HG02571 (cell line): ENCODE measurements at regions not wholly inside any gene's neighbourhood (a gene's known extent, or its start where the extent isn't known, plus 50 kb on each side); places are given as distances from the start of the nearest gene placed in this dataset.

ENCODE experiments used
- ATAC-seq: cut with Tn5 transposase; IDR thresholded peaks from one replicate; pipeline ENCODE4 v1.9.1; 2021; ENCODE audit warnings: mild to moderate bottlenecking, moderate library complexity; ENCODE audit not compliant: unreplicated experiment

DNA sequence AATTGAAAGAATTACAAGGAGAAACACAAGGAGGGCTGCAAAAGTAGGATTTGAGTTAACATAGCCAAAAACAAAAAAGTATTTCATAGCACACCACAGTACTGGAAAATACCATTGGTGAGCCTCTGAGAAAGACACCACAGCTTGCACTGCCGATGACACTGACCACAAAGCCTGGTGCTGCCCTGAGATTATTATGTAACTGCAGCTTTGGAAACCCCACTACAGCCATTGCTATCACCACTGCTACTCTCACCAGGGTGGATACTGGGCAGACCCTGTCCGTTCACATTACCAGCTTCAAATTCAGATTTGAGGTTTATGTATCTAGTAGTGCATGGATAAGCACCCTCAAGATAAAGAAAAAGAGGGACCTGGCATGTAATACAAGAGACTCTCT is 1246.7 kb upstream of the SORCS1 start:
- no peak for ATAC-seq

DNA sequence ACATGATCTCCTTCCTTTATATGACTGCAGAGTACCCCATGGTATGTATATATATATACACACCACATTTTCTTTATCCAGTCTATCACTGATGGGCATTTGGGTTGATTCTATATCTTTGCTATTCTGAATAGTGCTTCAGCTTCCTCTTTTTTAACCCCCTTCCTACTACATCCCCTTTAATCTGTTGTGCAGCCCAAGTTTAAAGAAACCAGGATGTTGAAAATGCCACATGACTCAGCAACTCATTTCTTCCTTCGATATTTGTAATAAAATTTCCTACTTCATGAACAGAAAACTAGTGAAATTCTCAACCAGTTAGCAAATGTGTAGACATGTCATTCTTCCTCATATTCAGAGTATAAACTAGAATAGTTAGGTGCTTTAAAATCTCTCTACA is 1245.7 kb upstream of the SORCS1 start:
- no peak for ATAC-seq

DNA sequence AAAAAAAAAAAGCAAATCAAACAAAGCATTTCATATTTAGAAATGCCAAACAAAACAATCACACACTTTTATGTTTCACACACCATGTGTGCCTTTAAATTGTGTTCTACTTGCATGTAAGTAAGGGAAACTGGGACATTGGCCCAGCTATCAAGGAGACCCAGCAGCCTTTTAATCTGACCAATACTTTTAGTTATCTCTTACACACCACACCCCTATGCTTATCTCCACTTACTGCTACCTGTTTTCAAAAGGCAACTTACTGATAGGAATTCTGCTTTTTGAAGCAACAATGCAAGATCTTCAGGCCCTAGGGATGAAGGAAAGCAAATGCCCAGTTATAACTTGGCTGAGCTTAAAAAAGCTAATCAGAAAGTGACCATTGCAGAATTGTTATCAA is 1244.8 kb upstream of the SORCS1 start:
- no peak for ATAC-seq

DNA sequence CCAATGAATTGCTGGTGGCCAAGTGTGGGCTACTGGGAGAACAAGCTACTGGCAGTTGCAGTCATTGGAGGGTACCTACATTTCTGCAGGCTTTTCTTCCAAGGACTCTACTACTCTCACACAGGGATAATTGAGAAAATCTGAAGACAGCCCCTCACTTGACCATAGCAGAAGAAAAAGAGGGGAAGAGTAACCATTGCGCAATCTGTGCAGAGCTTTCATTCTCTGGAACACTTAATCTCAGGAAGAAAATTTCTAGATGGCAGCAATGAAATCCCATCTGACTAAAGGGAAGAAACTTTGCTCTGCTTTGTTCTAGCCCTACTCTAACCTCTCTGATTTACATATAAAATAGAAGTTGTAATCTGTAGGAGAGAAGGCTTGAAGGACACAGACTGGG is 1239.6 kb upstream of the SORCS1 start:
- ATAC-seq: no peak

DNA sequence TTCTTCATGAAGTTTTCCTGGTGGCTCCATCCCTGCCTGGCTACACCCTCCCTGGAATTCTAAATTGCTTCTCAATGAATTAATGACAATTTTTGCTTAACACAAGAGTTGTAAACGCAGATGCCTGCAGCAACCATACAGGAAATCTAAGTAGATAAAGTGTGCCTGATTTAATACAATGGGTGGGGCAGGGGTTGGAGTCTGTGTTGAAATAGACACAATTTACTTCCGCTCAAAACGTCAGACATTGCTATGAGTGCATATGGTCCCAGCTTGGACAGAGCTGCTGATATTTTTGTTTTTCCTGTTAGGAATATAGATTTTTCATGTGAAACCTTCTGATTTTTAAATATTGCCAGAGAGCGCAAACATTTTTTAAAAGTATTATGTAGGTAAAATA is 1235.0 kb upstream of the SORCS1 start:
- no peak for ATAC-seq

DNA sequence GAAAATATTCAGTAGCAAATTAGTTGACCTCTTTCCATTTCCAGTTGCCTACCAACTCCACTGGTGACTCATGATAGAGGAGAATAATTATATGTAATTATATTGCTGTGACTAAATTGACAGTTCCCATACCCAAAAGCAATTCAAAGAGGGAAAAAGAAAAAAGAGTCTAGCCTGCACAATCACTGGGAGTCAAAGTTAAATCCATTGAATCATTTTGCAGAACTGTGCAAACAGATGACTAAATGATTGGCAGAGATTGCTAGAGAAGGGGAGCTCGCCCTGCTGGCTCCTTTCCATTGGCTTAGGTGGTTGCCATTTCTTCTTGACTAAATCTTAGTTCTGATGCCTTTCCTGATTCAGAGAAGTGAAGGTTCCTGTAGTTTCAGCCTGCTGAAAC is 1228.6 kb upstream of the SORCS1 start:
- no peak for ATAC-seq

DNA sequence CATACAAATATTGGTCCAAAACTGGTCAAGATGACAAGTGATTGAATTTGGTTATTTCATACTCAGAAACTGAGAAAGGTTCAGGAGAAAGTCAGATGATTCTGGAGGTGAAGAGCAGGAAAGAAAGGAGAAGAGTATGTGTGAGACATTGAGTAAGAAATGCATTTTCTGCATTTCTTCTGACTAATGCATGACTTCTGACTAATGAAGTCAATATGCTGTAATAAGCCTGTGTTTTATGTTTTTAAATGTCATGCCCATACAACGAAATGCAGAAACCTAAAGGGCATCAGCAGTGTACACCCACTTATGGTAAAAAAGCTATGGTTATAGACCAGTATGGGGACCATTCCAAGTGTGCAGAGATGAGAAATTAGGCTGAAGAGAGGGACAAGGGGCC is 1227.8 kb upstream of the SORCS1 start:
- no peak for ATAC-seq

DNA sequence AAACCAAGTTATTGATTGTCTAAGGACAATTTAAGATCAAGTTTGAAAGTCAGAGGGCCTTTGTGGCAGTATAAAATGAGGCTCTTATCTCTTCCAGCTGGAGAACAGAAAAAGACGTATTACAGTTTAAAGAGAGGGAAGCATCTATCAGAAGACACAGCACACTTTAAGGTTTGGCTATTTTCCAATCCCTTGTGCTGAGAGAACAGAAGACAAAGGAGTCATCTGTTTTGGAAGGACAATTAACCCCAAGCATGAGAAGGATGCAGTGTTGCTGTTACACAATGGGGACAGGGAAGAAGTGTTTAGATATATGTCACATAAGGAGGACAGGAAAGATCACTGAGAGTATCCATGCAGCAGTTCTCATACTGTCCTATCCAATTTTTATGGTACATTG is 1224.2 kb upstream of the SORCS1 start:
- ATAC-seq: no peak

DNA sequence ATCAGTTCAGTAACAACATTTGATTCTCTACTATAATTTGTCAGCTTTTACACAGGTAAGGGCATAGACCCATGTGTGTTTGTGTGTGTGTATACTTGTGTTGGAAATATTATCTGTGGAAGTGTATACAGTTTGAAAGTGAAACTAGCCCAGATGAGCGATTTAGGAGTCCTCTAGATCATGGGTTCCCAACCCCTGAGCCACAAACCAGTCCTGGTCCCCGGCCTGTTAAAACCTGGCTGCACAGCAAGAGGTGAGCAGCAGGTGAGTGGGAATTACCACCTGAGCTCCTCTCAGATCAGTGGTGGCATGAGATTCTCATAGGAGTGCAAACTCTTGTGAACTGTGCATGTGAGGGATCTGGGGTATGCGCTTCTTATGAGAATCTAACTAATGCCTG is 1221.5 kb upstream of the SORCS1 start:
- no peak for ATAC-seq

DNA sequence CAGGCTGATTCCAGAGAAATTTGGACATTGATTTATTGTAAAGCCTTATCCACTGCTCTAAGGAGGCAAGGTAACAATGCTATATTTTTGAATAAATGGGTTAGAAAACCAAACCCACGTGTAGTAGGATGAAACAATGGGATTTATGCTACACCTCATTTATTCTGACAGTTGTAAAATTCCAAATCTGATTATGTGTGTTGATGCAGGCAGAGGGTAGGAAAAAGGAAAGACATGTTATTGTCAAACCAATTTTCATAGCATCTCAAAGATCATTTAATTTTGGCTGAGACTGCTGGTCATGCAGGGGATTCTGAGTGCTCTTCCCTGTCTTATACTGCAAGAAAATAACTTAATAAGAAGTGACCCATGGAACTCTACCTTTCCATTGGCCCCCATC is 1219.9 kb upstream of the SORCS1 start:
- no peak for ATAC-seq

DNA sequence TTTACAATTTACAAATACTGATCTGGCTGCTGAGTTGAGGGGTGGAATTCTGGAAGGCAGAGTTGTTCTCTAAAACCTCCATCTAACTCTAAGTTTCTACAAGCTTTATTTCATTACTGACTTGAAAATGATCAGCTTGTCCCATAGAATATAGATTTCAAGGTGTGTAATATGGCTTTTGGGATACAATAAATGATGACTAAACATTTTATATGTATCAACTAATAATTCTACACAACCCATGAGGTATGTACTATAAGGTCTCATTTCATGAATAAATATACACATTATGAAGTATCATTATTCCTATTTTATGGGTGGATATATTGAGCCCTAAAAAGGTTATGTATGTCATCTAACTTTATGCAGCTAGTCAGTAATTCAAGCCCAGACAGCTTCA is 1214.3 kb upstream of the SORCS1 start:
- no peak for ATAC-seq

DNA sequence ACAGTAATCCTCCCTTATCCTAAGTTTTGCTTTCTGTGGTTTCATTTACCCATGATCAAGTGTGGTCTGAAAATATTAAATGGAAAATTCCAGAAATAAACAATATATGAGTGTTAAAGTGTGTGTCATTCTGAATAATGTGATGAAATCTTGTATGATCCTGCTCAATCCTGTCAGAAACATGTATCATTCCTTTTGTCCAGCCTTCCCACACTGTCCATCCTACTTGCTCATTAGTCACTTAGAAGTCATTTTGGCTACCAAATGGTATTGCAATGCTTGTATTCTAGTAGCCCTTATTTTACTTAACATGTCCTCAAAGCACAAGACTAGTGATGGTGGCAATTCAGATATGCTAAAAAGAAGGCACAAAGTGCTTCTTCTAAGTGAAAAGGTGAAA is 1211.2 kb upstream of the SORCS1 start:
- ATAC-seq: no peak

DNA sequence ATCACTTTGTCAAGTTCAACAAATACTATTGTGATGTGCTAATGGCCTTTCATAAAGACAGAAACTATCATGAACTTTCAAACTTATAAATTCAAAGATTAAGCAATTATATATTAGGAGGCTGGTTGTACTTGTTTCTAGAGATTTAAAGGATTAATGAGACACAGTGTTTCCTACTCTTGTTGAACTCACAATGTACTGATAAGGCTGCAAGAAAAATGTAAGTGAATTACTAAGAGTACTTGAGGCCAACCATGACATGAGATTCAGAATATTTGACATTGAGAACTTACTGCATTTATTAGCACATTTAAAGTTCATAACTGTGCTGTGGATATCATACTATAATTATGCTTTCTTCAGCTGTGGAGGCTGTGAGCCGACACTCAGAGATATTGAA is 1210.5 kb upstream of the SORCS1 start:
- ATAC-seq: no peak

DNA sequence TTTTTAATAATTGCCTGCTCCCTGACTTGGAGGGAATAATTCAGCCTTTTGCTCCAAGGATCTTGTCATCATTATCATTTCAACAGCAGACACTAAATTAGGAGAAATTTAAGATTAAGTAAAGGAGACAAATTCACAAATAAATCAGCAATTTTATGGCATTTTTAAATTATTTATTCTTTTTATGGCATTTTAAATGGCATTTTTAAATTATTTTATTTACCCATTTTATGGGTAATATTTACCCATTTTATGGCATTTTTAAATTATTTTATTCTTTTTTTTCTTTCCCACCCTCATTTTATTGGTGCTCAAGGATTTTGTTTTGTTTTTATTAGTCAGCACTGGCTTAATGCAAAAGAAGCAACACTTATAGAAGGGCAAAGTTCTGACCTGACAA is 1201.0 kb upstream of the SORCS1 start:
- no peak for ATAC-seq

DNA sequence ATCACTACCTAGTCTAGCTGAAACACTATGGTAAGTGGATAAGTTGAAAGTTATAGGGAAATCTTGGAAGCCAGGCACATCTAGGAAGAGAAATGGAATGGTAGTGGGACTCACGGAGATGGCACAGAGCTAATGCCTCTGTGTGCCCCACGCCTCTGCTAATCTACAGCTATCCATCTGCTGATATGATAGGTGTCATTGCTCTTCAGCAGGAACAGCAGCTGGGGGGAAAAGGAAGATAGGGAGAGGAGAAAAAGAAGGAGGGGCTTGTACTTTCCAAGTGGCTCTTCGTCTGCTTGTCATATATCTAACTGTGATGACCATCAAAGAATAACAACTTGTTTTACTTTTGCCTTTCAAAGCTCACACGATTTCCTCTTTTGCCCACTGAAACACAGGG is 1199.1 kb upstream of the SORCS1 start:
- ATAC-seq: no peak

DNA sequence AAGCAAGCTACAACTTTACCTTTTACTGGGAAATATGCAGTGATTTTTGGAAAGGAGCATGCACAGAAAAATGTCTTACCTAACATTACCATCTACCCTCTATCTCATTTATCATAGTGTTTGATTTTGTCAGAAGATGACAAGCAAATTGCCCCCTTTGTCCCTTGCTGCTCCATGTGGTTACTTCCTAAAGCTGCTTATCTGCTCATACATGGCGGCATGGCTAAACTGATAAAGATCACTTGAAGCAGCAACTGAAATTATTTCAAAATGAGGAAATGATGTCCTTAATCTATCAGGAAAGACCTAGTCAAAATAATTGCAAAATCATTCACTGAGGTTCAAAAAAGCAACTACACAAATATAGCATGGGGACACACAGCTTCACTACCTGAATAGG is 1198.5 kb upstream of the SORCS1 start:
- ATAC-seq: no peak

DNA sequence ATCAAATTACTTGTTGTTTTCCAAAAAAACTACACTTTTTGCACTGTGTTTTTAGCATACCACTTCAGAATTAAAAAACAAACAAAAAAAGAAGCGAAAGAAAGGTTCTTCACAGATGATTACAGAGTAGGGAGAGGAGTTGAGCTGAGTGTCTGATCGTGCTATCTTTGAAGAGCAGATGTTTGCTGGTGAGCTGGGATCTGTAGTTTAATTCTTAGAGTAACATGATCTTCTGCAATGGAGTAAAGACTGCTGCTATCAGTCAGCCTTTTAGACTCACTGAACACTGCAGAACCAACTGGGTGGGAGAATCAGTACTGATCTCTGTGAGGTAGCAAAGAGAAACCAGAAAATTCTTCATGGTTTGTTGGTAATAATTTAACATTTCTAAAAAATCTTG is 1197.8 kb upstream of the SORCS1 start:
- no peak for ATAC-seq

DNA sequence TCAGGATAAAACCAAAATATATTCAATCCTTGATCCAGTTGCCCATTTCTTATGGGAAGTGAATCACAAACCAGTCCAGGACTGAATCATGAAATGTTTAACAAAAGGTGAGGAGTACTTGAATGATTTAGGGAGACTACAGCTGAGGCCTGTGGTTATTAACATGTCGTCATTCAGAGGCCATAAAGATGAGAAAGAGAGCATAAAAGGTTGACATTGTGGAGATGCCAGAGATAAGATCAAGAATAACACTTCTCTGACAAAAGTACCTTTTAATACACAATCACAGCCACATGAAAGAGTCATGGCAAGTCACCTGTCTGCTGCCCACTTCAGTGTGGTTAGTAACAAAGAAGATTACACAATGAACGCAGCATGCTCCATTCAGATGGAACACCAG is 1195.7 kb upstream of the SORCS1 start:
- no peak for ATAC-seq

DNA sequence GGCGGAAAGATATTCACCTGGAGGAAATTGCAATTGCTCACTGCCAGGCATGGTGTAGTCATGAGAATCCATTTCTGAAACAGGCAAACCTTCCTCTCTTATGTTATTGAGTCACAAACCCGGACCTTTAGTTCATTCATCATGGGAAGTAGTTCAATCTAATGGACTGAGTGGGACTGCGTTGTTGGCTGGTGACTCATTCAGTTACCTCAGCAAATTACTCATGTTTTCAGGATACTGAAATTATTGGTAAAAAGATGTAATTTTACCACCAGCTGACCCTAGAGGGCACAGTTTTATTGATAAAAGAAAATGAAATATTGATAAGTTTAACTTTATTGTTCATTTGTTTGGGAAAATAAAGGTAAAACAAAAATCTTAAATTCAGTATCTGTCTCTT is 1194.4 kb upstream of the SORCS1 start:
- ATAC-seq: peak; percentile 75

DNA sequence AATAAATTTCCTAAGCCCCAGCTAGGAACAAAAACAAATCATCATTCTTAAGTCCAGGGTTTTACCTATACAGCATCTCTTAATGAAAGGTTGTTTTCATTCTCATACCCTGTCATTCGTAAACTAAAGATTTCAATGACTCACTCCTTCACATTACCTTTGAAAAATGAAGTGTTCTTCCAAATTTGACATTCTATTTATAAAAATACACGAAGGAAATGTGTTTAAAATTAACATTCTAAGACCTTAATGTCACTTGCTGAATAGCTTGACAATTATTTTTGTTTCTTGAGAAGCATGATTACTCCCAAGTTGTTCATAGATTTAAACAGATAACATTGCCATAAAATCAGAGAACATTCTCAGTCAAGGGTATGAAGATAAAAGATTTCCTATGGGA is 1188.3 kb upstream of the SORCS1 start:
- no peak for ATAC-seq

DNA sequence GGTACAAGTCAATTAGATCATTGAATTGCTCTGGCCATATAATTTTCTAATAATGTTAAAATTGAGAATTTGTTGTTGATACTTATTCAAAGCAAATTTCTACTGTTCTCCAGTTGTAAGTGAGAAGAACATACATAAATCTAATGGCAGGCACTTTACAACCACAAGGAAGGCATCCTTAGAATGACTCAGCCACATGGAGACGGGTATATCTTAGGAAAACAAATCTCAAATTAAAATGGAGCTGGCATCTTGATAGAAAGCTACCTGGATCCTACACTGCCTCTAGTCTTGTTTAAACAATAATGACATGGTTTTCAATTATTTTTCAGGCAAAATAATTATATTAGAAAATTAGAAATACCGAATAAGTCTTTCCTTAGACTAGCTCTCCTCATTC is 1183.7 kb upstream of the SORCS1 start:
- ATAC-seq: no peak

DNA sequence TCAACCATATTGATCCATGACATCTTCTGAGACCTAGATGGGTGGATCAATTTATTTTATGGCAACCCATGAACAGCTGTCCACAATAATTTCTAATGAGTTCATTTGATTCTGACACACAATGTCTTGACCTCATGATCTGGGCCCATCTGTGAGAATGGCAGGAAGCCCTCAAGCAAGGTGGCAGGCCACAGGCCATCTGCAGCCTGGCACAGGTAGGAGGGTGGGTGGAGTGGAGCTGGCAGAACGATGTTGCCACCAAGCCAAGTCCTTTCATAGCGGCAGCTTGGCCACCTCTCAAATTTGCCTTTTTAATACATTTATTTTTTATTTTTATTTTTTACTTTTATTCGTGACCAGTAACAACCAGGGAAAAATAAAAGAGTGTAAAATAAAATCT is 1181.6 kb upstream of the SORCS1 start:
- ATAC-seq: no peak

DNA sequence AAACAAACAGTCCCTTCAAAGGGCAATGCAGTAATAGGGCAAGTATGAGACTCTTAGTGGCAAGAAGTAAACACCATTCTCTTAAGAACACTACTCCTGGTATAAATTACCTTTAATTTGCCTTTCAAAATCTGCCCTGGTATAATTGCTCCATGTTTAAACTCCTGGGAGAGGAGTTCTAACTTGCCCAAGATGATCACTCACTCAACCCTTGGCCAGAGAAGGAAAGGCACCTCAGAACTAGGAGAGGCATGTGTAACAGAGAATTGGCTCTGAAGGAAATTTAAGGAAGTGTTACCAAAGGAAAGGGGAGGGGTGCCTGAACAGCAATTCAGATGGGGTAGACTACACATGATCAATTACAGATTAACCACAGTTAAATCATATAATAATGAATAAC is 1173.6 kb upstream of the SORCS1 start:
- no peak for ATAC-seq

DNA sequence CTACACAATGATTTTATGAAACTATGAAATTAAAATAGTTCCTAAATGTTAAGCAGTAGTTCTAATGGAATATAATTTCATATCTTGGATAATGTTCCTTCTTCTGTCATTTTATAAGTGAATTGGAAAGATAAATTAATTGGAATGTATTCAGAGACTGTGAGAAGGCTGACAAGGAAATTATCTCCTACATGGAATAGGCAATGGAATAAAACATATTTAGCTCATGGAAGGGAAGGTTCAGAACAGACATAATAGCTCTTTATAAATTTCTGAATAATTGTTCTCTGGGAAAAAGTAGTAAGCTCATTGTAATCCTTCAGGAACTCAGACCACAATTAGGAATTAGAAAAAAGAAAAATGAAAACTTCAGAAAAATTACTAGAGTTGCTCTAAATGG is 1172.3 kb upstream of the SORCS1 start:
- ATAC-seq: no peak
